ENCODE measurements at regions not wholly inside any gene's neighbourhood (a gene's known extent, or its start where the extent isn't known, plus 50 kb on each side); places are given as distances from the start of the nearest gene placed in this dataset.

- DNase-seq = no peak
Observed at GRCh38 chr7:16045296-16045695, 358.8 kb upstream of the MEOX2 start.

GRCh38 chr7:16044645-16045044, 358.2 kb upstream of the MEOX2 start:
- no peak for DNase-seq

GRCh38 chr7:16040346-16040745, 353.9 kb upstream of the MEOX2 start:
- no peak for DNase-seq

- DNase-seq = no peak
Observed at GRCh38 chr7:16038906-16039305, 352.4 kb upstream of the MEOX2 start.

- DNase-seq = no peak
Observed at GRCh38 chr7:16035392-16035791, 348.9 kb upstream of the MEOX2 start.

GRCh38 chr7:16034866-16035265, 348.4 kb upstream of the MEOX2 start:
- DNase-seq = no peak

GRCh38 chr7:16034353-16034752, 347.9 kb upstream of the MEOX2 start:
- no peak for DNase-seq

GRCh38 chr7:16033233-16033632, 346.8 kb upstream of the MEOX2 start:
- DNase-seq = no peak

- DNase-seq = no peak
Observed at GRCh38 chr7:16028636-16029035, 342.2 kb upstream of the MEOX2 start.

- peak; percentile 46 for DNase-seq
Observed at GRCh38 chr7:16028103-16028502, 341.6 kb upstream of the MEOX2 start.

GRCh38 chr7:16027396-16027795, 340.9 kb upstream of the MEOX2 start:
- DNase-seq = no peak

- DNase-seq = peak; percentile 4
Observed at GRCh38 chr7:16026253-16027020, 340.0 kb upstream of the MEOX2 start.

- no peak for DNase-seq
Observed at GRCh38 chr7:16025696-16026095, 339.2 kb upstream of the MEOX2 start.

GRCh38 chr7:16023503-16023902, 337.0 kb upstream of the MEOX2 start:
- no peak for DNase-seq

- DNase-seq = no peak
Observed at GRCh38 chr7:16023046-16023445, 336.6 kb upstream of the MEOX2 start.

- DNase-seq = no peak
Observed at GRCh38 chr7:16021851-16022250, 335.4 kb upstream of the MEOX2 start.

- DNase-seq = no peak
Observed at GRCh38 chr7:16015981-16016380, 329.5 kb upstream of the MEOX2 start.

GRCh38 chr7:16014031-16014430, 327.5 kb upstream of the MEOX2 start:
- no peak for DNase-seq

GRCh38 chr7:16007911-16008310, 321.4 kb upstream of the MEOX2 start:
- no peak for DNase-seq

- no peak for DNase-seq
Observed at GRCh38 chr7:16004702-16005101, 318.2 kb upstream of the MEOX2 start.

- DNase-seq = no peak
Observed at GRCh38 chr7:16001477-16001876, 315.0 kb upstream of the MEOX2 start.

GRCh38 chr7:15998617-15999016, 312.1 kb upstream of the MEOX2 start:
- no peak for DNase-seq

- no peak for DNase-seq
Observed at GRCh38 chr7:15995027-15995426, 308.5 kb upstream of the MEOX2 start.

GRCh38 chr7:15989194-15989593, 302.7 kb upstream of the MEOX2 start:
- DNase-seq = no peak
